Aorta (tissue), 5 donors: ENCODE measurements at regions not wholly inside any gene's neighbourhood (a gene's known extent, or its start where the extent isn't known, plus 50 kb on each side); places are given as distances from the start of the nearest gene placed in this dataset.
"Not testable (repeated sequence)": the region's sequence is repeated elsewhere in the genome, so short reads cannot be mapped to it uniquely, and the experiment has no call there.

Experiments
- ATAC-seq: fragments of 200-7000 bp; cut with Tn5 transposase; one replicate; pipeline ENCODE4 v1.9.1; 2022; ENCODE audit warnings: moderate library complexity; ENCODE audit not compliant: low FRiP score
- DNase-seq, 2 donors: peaks; one replicate each; pipeline ENCODE4 v3.0.0-alpha.2; 2020
- H3K27ac ChIP-seq, 2 donors: one replicate each; pipeline ENCODE4 v1.5.1; 2013; ENCODE audit warnings: low read length in 2 of 2, mild to moderate bottlenecking in 2 of 2, moderate library complexity in 2 of 2, control low read depth in 1 of 2, inconsistent platforms in 1 of 2, low read depth in 1 of 2
- H3K27me3 ChIP-seq, 2 donors: one replicate each; pipeline ENCODE4 v1.6.1; 2013; ENCODE audit warnings: control low read depth in 1 of 2, low read length in 1 of 2, mild to moderate bottlenecking in 1 of 2, moderate library complexity in 1 of 2; ENCODE audit not compliant: insufficient read depth in 2 of 2, control insufficient read depth in 1 of 2
- H3K36me3 ChIP-seq, 2 donors: one replicate each; pipeline ENCODE4 v1.6.1; 2013; ENCODE audit warnings: control low read depth in 1 of 2, low read length in 1 of 2, mild to moderate bottlenecking in 1 of 2; ENCODE audit not compliant: insufficient read depth in 2 of 2, control insufficient read depth in 1 of 2
- H3K4me1 ChIP-seq, 2 donors: one replicate each; pipeline ENCODE4 v1.6.1; 2013; ENCODE audit warnings: low read length in 2 of 2, control low read depth in 1 of 2, mild to moderate bottlenecking in 1 of 2, moderate library complexity in 1 of 2; ENCODE audit not compliant: insufficient read depth in 2 of 2, control insufficient read depth in 1 of 2
- H3K4me3 ChIP-seq, 2 donors: one replicate each; pipeline ENCODE4 v1.5.1; 2013; ENCODE audit warnings: low read length in 2 of 2, control low read depth in 1 of 2, mild to moderate bottlenecking in 1 of 2
- H3K9me3 ChIP-seq: one replicate; pipeline ENCODE4 v1.6.1; 2013; ENCODE audit warnings: mild to moderate bottlenecking, low read length; ENCODE audit not compliant: control insufficient read depth
- WGBS, 2 donors: extraction: QIAGEN DNeasy Blood & Tissue Kit; methylation state at CpG; one replicate each; pipeline ENCODE4 v1.1.7; 2013; 5-methylcytosine and 5-hydroxymethylcytosine counted together
- intact Hi-C, 2 donors: fragments of 100-400 bp; cut with DNase I; formaldehyde crosslinking; loops; one replicate each; pipeline versions ENCODE4 v1.14.2 to v1.15.0; 2022
- donor health status: healthy with polysubstance abuse.
- donor health status: Bipolar disorder and iron deficiency.
- donor health status: DM: no; HTN: no; CAD: no.
- donor health status: DM: no; HTN: no; CAD: no.
- donor health status: DM: yes; HTN: yes; CAD: no.

GRCh38 chr9:42568942-42569556, 385.6 kb downstream of the SPATA31A6 start:
- H3K36me3 ChIP-seq, ATAC-seq, H3K4me1 ChIP-seq, H3K9me3 ChIP-seq, DNase-seq, intact Hi-C loops, H3K27me3 ChIP-seq, H3K4me3 ChIP-seq, H3K27ac ChIP-seq: not testable (repeated sequence)
- 0 to 21% methylated on average over 6 to 15 of the region's 34 CpGs for WGBS, 2 donors

- WGBS, 2 donors: 61 to 63% methylated on average over 5 of the region's 8 CpGs
- H3K9me3 ChIP-seq: not testable (repeated sequence)
Measured at GRCh38 chr9:42577851-42578250, 394.4 kb downstream of the SPATA31A6 start.

More at GRCh38 chr9:42577851-42578250, 394.4 kb downstream of the SPATA31A6 start:
- H3K27ac ChIP-seq, ATAC-seq, H3K36me3 ChIP-seq, H3K4me3 ChIP-seq, H3K4me1 ChIP-seq, DNase-seq, intact Hi-C loops, H3K27me3 ChIP-seq: not testable (repeated sequence)
